Upper lobe of left lung (tissue), 4 donors: ENCODE measurements at regions not wholly inside any gene's neighbourhood (a gene's known extent, or its start where the extent isn't known, plus 50 kb on each side); places are given as distances from the start of the nearest gene placed in this dataset.

Source experiments
- POLR2A ChIP-seq, 4 donors: fragments of 450-650 bp; IDR thresholded peaks; one replicate each; pipeline ENCODE4 v1.5.1; 2016 to 2017; ENCODE audit warnings: antibody characterized with exemption in 4 of 4, mild to moderate bottlenecking in 2 of 4
- POLR2AphosphoS5 ChIP-seq, 2 donors: sonication (generic); formaldehyde crosslinking; IDR thresholded peaks; one replicate each; pipeline ENCODE4 v1.5.1; 2017; ENCODE audit warnings: antibody characterized with exemption in 2 of 2
- TF ChIP-seq, protein P1 (sequence below), 6 experiments: fragments of 450-650 bp in 4 of 6; fragments of 200-600 bp in 2 of 6; sonication (generic) in 2 of 6; IDR thresholded peaks; one replicate each; pipeline ENCODE4 v1.5.1; 2016 to 2019; ENCODE audit warnings: antibody characterized with exemption in 6 of 6

DNA sequence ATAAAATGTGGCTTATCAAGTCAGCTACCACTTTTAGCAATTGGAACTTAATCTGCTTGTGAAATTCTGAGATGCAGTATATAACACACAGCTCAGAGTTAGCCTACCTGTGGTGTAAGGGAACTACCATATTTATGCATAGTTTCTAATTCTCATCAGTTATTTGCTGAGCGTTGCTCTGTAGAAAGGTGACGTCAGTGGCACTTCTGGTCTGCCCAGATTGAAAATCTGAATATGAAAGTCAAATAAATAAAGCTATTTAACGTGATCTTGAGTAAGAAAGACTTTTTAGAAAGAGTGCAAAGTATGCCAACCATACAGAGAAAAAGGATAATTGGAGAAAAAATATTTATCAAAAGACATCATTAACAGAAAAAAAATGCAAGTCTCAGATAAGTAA lies 938.9 kb upstream of the NOVA1 start:
- TF ChIP-seq POLR2A (IDR thresholded peaks at IDR 0.05) (no peak), POLR2AphosphoS5 (IDR thresholded peaks at IDR 0.05) (no peak)
- TF ChIP-seq, protein P1, sequence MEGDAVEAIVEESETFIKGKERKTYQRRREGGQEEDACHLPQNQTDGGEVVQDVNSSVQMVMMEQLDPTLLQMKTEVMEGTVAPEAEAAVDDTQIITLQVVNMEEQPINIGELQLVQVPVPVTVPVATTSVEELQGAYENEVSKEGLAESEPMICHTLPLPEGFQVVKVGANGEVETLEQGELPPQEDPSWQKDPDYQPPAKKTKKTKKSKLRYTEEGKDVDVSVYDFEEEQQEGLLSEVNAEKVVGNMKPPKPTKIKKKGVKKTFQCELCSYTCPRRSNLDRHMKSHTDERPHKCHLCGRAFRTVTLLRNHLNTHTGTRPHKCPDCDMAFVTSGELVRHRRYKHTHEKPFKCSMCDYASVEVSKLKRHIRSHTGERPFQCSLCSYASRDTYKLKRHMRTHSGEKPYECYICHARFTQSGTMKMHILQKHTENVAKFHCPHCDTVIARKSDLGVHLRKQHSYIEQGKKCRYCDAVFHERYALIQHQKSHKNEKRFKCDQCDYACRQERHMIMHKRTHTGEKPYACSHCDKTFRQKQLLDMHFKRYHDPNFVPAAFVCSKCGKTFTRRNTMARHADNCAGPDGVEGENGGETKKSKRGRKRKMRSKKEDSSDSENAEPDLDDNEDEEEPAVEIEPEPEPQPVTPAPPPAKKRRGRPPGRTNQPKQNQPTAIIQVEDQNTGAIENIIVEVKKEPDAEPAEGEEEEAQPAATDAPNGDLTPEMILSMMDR (IDR thresholded peaks at IDR 0.05), result no peak
